ENCODE measurements at regions not wholly inside any gene's neighbourhood (a gene's known extent, or its start where the extent isn't known, plus 50 kb on each side); places are given as distances from the start of the nearest gene placed in this dataset.

DNA sequence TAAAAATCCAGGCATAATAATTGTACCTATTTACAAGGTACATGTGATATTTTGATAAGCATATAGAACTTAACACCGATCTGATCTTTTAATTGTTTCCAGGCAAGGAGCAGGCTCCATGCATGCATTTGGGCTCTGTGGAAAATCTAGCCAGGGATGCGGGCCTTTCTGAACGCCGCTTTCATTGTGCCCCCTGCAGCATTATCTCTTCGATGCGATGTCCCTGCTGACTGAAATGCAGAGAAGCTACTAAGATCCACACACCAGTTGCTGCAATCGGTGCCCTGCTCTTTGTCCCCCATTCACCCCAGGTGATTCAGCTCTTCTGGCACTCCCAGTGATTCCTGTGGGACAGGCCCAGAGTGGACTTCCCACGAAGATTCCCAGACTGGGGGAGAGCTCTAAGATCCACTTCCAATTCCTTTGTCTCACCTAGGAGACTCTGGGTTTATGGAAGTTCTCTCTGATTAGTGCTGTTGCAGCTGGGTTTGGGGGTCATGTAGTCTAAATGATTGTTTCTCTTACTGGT lies 254.3 kb upstream of the AGA start:
- DNase-seq (ENCODE audit: low spot score), result peak; percentile 26

DNA sequence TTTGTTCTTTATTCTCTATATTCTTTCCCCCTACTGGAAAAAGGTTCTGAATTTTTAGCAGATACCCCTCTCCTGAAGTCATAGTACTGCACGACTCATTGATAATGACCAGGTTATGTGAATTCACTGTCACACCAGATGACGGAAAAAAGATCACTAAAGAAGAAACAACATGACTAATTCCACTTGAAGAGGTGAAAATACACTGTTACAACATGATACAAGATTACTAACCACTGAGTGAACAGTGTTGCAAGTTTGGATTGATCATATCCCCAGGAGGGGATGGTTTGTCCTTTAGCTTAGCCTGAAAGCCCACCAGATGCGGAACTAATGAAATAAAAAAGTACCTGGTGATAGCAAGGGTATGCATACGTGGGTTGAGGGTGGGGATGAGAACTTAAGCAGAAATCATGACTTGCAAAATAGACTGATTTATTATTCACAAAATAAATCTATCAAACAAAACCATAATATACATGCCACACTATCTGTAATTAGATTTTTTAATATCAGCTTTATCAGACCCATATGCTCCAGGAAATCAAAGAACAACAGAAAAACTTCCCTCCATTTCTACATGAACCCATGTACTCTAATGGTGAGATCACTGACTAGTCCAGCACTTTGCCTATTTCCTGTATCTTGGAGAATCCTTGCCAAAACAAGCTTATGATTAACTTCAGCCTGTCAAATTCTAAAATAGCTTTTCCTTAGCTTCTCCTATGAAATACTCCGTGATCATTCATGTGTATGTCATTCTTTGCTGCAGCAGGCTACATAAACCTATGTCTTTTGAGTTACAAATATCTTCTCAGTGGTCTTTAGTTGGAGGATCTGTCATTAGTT lies 257.4 kb upstream of the AGA start:
- DNase-seq (ENCODE audit: low spot score), result peak; percentile 86

DNA sequence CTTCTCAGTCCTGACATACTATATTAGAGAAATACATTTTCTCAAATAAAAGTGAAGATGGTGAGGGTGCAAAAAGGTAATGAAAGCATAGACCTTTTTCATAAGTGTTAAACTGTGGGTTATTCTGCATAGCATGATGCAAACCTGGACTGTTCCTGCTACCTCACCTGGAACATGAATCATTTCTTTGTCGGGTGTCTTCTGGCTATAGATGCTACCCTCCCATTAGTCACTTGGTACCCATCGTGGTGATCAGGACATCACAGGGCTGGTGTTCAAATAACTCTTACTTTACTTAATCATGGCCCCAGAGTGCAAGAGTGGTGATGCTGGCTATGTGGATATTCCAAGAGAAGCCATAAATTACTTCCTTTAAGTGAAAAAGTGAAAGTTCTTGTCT lies 264.7 kb upstream of the AGA start:
- peak; percentile 29 for DNase-seq (ENCODE audit: low spot score)

DNA sequence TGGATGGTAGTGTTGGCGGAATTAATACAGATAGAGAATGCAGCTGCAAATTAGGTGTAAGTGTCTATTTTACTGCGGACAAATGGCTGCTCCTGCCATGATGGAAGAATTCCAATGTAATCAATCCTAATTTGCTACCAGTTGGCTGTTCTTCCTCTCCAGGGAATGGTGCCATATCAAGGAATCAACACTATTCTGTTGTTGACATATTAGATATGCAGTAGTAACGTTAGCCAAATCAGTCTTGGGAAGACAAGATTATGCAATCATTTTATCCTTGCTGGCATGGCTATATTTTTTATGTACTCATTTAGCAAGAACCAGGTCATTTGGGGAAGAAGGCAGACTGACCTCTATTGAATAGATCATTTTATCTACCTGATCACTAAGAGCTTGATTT lies 271.2 kb upstream of the AGA start:
- no peak for DNase-seq (ENCODE audit: low spot score)

DNA sequence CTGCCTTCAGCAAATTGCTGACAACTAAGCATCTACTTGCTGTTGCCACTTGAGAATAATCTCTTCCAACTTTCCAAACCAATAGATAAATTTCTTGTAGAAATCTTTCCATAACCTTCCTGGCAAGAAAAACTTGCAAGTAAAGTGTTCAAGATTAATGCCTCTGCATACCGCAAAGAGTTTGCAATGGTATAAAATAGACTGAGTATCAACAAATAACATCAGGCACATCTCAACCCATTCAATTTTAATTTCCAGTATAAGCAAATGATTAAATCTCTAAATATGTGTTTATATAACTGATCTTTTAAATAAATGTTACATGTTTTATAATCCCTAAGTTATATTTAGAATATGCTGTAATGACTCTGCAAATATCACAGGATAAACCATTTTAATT lies 275.2 kb upstream of the AGA start:
- DNase-seq (ENCODE audit: low spot score), result no peak

DNA sequence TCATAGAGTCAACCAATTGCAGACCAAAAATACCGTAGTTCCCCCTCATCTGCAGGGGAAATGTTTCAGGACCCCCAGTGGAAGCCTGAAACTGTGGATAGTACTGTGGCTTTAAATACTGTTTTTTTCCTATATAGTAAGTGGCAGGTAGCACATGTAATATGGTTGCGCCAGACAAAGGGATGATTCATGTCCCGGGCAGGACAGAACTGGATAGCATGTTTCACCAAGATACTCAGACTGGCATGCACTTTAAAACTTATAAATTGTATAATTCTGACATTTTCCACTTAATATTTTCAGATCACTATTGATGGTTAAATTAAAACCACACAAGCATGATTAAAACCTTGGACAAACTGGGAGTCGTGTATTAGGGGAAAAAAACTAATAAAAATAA lies 276.3 kb upstream of the AGA start:
- no peak for DNase-seq (ENCODE audit: low spot score)

DNA sequence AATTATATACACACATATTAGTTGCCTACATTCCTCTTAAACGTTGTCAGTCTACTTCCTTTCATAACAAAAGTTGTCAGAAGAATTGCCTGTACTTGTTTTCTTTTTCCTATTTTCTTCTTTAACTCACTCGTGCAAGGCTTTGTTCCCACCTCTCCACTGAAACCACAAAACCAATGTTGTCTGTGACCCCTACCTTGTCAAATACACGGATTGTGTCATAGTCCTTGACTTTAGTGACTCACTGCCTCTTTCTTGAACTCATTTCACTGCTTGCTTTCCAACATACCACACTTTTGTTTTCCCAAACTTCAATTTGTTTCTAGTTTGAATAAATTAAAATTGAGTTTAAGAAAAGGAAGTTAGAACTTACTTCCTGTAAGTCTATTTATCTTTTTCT lies 283.9 kb upstream of the AGA start:
- DNase-seq (ENCODE audit: low spot score), result peak; percentile 38

DNA sequence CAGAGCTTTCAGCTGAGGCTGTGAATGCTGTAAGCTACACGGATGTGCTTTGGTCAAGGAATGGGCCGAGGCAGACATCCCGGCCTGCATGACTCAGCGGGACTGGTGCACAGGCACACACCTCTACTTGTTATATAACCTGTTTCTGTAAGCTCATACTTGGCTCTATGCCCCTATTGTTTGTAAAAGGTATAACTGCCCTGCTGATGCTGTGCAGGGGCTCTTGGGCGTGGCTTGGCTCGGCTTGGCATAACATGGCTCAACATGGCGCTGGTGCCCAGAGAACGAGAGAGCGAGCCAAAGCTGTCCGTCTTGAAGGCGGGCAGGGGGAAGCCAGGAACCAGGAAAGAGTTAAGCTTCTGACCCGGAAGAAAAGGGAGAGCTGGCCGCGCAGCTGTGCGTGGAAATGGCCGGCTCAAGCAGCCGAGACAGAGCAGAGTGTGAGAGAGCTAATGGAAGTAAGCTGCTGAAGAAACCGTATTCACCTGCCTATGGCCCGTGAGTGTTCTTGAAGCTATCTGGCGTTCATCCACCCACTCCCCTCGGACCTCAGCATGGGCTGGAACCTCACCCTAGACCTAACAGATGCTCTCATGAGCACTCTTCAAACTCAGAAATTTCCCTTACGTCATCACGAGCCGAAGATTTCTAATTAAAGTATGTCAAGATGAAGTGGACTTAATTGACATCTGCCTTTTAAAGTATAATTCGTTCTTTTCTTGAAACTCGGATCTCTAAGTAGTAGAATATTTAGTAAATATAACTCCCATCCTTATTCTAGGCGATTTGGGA lies 286.3 kb upstream of the AGA start:
- peak; percentile 72 for DNase-seq (ENCODE audit: low spot score)

DNA sequence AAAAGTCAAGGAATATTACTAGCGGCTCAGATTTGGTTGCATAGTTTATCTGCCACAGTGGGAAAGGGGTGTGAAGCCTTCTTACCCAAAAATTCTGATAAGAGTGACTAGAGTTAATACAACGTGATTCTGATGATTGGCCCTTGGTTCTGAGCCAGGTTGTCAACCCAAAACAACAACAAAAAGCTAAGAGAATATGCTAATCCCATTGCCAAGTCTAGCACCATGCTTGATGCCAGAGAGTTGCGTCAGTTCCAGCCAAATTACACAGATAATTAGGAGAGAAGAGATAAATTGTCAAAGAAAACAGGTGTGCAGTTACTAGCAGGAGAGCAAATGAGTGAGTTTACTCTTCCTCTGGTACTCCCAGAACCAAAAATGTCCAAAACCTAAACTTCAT lies 287.4 kb upstream of the AGA start:
- no peak for DNase-seq (ENCODE audit: low spot score)

DNA sequence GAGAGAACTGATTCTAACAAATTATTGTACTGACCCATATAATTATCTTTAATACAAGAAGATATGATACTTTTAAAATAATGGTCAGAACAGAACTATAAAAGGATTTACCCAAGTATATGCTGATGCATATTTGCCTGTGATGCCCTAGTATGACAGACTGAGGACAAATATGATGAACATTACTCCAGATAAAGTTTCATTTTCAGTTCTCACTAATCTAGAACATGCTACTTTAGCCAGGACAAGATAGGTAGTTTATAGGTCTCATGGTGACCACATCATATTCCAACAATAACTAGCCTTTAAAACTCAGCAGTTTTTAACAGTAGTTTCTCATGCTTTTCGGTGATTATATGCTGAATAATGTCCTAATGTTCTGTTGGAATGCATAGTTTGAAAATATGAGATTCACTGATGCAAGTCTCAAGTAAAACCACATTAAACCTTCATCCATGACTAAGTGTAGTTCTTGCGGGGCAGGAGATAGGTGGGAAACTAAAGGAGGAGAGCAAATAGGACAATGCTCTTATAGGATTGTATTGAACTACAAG lies 295.2 kb upstream of the AGA start:
- DNase-seq (ENCODE audit: low spot score), result peak; percentile 75

DNA sequence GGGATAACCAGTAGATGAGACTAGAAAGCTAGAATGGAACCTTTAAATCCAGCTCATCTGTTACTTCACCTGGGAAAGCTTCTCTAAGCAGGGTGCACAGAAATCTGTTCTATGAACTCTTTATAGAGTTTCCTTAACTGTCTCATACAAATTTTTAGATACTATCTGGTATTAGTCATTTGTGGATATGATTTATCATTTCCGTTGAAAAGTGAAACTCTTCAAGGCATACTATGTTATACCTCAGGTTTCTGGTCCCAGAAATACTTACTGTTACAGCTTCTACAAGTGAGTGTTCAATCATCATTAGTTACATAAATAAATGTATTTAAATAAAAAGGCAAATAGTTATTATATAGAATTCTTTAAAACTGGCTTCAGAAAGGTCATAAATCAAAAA lies 298.3 kb upstream of the AGA start:
- DNase-seq (ENCODE audit: low spot score), result no peak

DNA sequence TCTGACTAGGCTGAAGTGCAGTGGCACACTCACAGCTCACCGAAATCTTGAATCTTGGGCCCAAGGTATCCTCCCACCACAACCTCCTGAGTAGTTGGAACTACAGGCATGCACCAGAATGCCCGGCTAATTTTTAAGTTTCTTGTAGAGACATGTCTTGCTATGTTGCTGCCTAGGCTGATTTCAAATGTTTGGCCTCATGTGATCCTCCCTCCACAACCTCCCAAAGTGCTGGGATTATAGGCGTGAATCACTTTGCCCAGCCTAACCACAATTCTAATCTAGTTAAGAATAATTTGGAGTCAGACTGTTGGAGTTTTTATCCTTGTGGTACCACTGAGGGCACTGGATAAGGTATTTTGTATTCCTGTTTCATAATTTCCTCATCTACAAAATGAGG lies 317.5 kb upstream of the AGA start:
- DNase-seq (ENCODE audit: low spot score), result no peak

DNA sequence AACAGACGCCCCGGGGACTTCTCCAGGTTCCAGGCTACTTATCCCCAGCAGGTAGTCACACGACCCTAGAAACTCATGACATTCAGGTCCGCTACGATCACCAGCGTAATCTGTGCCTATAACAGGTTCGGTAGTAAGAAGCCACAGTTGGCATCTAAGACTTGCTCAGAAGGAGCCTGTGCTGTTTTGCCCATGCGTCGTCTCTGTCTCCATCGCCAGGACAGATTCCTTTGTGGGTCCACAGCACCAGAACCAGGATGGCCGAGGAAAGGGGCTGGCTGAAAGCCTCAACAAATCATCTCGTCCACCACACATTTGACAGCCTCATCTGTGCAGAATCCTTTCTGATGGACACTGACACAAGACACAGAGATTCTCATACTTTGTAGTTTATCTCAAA lies 319.5 kb upstream of the AGA start:
- DNase-seq (ENCODE audit: low spot score), result no peak

DNA sequence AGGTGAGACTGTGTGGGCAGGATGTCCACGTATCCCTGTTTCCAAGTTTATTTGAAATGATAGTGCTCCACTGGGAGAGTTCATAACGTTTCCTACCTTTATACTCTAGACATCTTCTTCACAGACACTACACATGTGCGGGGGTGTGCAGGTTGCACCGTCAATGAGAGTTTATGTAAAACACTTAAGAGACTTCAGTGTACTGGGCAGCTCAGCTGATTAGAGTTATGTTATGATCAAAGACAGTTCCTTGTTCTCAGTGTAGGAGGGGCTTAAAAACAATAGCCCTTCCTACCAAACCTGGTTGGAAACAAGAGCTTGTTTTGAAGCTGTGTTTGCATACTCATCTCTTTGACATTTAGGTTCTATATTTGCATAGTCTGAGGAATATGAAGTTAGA lies 326.9 kb upstream of the AGA start:
- no peak for DNase-seq (ENCODE audit: low spot score)

DNA sequence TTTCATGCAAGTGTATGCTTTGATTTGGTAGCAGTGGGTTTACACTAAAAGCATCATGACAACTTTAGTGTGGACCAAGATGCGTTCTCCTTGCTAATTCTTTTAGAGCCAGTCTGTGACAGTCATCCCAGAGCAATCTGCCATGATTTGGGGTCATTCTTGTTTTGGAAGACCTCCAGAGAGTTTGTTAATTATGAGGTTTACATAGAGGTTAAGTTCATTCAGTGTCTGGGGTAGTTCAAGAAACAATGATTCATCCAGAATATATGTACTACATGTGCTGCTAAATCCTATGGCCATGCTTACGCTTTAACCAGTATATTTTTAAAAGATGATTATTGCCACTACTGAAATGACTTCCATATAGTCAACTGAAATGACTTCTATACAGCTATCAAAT lies 328.5 kb upstream of the AGA start:
- no peak for DNase-seq (ENCODE audit: low spot score)

DNA sequence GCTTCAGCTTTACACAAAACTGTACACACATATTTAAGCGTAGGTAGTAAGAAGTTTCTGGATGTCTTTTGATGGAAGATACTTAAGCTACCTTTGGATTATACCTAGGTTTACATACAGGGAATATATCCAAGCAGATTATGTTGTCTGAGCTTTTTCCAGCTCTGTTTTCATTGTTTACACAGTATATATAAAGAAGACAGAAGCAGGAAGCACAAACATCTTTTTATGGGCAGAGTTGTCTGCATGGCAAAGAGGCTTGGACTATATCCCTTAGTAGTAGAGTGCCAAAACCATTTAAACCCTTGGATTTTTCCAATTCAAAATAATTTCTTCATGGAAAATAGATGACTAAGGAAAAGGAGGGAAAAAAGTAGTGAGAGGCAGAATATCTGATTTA lies 329.4 kb upstream of the AGA start:
- no peak for DNase-seq (ENCODE audit: low spot score)

DNA sequence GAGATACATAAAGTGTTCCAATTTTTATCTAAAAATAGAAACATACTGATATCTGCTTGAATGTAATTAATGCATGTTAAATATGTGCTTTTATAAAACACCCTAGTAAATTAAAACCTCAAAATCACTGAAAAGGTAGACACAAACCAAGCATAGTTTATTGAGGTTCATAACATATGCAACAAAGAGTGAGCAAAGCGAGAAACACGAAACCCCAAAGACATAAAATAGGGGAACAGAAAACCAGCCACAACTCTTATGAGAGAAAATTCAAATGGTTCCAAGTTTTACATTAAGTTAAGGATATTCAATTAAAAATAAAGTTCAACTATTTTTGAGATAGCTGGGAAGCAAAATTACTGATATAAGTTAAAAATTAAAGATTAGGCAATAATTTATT lies 336.4 kb upstream of the AGA start:
- no peak for DNase-seq (ENCODE audit: low spot score)

DNA sequence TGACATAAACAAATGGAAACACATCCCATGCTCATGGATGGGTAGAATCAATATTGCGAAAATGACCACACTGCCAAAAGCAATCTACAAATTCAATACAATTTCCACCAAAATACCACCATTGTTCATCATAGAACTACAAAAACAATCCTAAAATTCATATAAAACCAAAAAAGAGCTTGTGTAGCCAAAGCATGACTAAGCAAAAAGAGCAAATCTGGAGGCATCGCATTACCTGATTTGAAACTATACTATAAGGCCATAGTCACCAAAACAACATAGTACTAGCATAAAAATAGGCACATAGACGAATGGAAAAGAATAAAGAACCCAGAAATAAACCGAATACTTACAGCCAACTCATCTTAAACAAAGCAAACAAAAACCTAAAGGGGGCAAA lies 342.8 kb upstream of the AGA start:
- no peak for DNase-seq (ENCODE audit: low spot score)

DNA sequence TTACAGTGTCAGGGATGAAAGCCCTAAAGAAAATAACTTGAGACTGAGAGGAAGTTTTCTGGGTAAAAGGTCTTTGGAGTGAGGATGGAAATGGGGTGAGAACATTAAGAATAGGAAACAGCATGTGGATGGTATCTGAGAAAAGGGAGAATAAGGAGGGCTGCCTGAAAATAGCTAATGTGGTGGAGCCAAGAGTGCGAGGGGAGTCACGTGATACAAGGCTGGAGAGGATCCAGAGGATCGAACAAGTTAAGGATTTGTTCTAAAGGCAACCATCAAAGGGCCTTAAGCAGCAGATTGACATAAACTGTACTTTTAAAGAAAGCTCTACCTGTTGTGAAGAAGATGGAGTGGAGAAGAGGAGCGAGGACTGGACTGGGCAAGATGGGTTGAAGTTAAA lies 347.4 kb upstream of the AGA start:
- no peak for DNase-seq (ENCODE audit: low spot score)

DNA sequence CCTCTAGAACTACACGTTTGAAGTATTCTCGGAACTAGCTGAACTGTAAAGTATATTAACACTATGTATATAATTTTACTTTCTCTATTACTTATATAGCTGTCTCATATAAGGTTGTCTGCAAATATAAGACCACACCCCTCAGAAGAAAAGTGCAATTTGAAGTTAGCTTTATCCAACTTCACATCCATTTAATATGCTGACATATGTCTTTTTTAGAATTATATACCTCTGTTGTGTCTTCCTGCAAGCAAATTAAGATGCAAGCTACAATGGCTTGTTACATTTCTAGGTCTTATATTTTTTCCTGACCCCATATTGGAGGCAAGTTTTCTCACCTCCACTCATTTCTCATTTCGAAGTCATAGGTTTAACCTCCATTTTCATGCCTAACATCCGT lies 349.0 kb upstream of the AGA start:
- DNase-seq (ENCODE audit: low spot score), result no peak

DNA sequence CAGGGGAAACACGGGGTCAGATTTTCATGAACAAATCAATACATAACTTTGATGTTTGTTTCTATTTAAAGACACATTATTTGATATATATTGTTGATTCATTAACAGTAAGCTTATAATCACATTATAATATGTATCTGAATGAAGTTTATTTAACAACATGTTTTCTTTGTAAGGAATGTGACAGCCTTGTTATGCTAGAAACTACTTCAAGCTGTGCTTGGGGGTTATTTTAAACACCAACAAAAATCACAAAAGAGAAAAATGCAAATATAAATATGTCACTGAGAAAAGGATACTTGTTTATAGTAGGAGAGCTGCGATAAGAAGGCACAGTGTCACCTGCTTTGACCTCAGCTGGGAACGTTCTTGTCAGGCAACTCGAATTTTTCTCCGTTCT lies 354.6 kb upstream of the AGA start:
- DNase-seq (ENCODE audit: low spot score), result no peak

DNA sequence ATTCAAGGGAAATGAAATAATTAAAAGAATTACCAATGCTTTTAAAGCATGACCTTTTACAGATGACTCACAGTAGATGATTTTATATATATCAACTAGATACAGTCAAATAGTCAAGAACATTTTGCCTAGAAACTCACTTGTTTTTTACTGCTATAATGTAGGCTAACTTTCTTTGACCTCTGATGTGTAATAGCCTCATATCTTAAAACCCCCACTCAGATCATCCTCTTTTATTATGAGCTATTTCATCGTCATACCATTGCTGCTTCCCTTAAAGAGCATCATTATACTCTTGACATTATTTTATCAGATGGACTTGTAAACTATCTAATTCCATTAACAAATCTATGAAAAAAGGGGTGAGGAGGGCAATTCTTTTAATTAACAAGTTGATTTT lies 355.9 kb upstream of the AGA start:
- no peak for DNase-seq (ENCODE audit: low spot score)

DNA sequence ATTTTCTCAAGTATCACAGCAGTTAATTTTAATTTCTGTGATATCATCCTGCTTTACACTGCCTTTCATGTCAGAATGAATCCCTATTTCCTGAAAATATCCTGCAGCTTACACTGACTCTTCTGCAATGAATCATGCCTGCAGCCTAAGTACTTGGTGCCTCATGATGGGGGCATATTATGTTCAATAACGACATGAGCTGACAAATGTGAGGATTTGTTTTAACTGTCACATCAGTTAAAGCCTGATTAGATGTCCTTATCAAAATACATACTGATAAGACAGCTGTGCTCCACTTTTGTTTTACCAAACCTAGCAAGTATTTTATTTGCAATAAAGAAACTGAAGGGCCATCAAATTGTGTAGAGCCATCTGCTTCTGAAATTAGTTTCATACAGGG lies 359.9 kb upstream of the AGA start:
- DNase-seq (ENCODE audit: low spot score), result no peak

Data from kidney tubule cell (primary cell).